Adrenal gland (tissue), 9 donors: ENCODE measurements at regions not wholly inside any gene's neighbourhood (a gene's known extent, or its start where the extent isn't known, plus 50 kb on each side); places are given as distances from the start of the nearest gene placed in this dataset.

Source experiments
- DNase-seq, 7 donors: peaks; one replicate each; pipeline ENCODE4 v3.0.0-alpha.2; 2019 to 2020
- H3K27ac ChIP-seq, 5 donors: fragments of 200-600 bp; sonication (generic) in 4 of 5; 1 replicate in 3 of 5; 2 replicates in 2 of 5; pipeline versions ENCODE4 v1.5.1 to v1.8.0; 2016 to 2020; ENCODE audit warnings: mild to moderate bottlenecking in 1 of 5
- H3K27me3 ChIP-seq: fragments of 200-600 bp; 2 replicates; pipeline ENCODE4 v1.8.0; 2021
- H3K36me3 ChIP-seq, 2 donors: fragments of 200-600 bp; replicated peaks in 1 of 2; 1 replicate in 1 of 2; 2 replicates in 1 of 2; pipeline versions ENCODE4 v1.5.1 to v1.8.0; 2018 to 2022
- H3K4me1 ChIP-seq, 2 donors: fragments of 200-600 bp; replicated peaks in 1 of 2; 1 replicate in 1 of 2; 2 replicates in 1 of 2; pipeline versions ENCODE4 v1.5.1 to v1.8.0; 2018 to 2021
- H3K4me3 ChIP-seq, 4 donors: fragments of 200-600 bp; sonication (generic) in 3 of 4; one replicate each; pipeline ENCODE4 v1.5.1; 2016 to 2018
- H3K9me3 ChIP-seq, 3 donors: fragments of 200-600 bp; sonication (generic) in 1 of 3; replicated peaks in 1 of 3; 1 replicate in 2 of 3; 2 replicates in 1 of 3; pipeline versions ENCODE4 v1.5.1 to v1.8.0; 2016 to 2021
- POLR2A ChIP-seq, 2 donors: fragments of 450-650 bp; IDR thresholded peaks; one replicate each; pipeline ENCODE4 v1.6.1; 2017; ENCODE audit warnings: antibody characterized with exemption in 2 of 2, mild to moderate bottlenecking in 2 of 2, moderate library complexity in 1 of 2
- WGBS, 4 donors: extraction: QIAGEN DNeasy Blood & Tissue Kit in 2 of 4; methylation state at CpG; one replicate each; pipeline versions ENCODE4 v1.1.5 to v1.1.7; 2013 to 2017; 5-methylcytosine and 5-hydroxymethylcytosine counted together
- intact Hi-C, 2 donors: fragments of 100-400 bp; cut with DNase I; formaldehyde crosslinking; loops; one replicate each; pipeline versions ENCODE4 v1.14.1 to v1.15.0; 2022 to 2023
- TF ChIP-seq, protein P1 (sequence below), 6 experiments: fragments of 450-650 bp in 4 of 6; fragments of 200-600 bp in 2 of 6; sonication (generic) in 1 of 6; IDR thresholded peaks; 1 replicate in 5 of 6; 2 replicates in 1 of 6; pipeline versions ENCODE4 v1.5.1 to v1.8.0; 2016 to 2021; ENCODE audit warnings: antibody characterized with exemption in 6 of 6, mild to moderate bottlenecking in 2 of 6, moderate library complexity in 1 of 6
- donor health status: healthy with polysubstance abuse.
- donor health status: Bipolar disorder and iron deficiency.
- donor health status: DM: yes; HTN: yes; CAD: no.
- donor health status: DM: no; HTN: no; CAD: no.
- donor health status: DM: no; HTN: no; CAD: no.

DNA sequence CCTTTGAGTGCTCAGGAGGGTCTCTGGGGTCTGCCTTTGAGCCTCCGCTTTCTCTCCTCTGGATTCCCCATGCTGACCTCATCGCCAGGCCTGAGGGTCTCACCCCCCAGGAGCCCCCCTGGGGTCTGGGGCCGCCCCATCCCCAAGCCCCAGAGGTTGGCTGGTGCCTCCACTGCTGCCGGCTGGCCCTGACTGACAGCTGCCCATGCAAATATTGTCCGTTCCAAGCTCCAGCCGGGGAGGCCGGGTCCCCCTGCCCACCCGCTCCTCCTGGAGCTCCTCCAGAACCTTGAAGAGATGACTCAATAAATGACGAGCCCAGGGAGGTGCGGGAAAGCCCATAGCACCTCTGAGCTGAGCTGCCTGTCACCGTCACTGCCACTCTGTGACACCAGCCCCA, 173.8 kb downstream of the RBFOX3 start:
- intact Hi-C loops, result no loop called here
- 53 to 78% (median 61%) methylated on average over 3 to 11 of the region's 11 CpGs for WGBS, 4 donors
- peaks cover 6% of the 10 kb centered on the region for H3K27me3 ChIP-seq

DNA sequence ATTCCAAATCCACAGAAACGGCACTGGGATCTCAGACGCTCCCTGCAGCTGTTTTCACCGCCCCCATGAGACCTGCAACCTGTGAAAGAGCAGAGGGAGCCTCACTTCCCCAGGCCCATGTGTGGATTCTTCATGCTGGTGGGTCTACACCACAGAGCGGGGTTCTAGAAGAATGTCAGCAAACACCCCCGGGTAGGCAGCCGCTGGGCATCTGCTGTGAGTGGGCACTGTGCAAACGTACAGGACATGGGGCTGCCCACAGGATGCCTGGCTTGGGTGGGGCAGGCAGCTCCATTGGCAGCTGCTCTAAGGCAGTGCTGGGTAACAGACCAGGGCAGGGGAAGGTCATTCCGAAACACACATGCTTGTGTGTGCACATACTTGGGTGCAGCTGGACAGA, 174.9 kb downstream of the RBFOX3 start:
- no peak overlapping the region for H3K4me3 ChIP-seq
- H3K27ac ChIP-seq, result no peak overlapping the region
- no peaks in the 10 kb centered on the region for H3K36me3 ChIP-seq
- intact Hi-C loops, result no loop called here
- TF ChIP-seq POLR2A (IDR thresholded peaks at IDR 0.05), result no peak
- TF ChIP-seq, protein P1, sequence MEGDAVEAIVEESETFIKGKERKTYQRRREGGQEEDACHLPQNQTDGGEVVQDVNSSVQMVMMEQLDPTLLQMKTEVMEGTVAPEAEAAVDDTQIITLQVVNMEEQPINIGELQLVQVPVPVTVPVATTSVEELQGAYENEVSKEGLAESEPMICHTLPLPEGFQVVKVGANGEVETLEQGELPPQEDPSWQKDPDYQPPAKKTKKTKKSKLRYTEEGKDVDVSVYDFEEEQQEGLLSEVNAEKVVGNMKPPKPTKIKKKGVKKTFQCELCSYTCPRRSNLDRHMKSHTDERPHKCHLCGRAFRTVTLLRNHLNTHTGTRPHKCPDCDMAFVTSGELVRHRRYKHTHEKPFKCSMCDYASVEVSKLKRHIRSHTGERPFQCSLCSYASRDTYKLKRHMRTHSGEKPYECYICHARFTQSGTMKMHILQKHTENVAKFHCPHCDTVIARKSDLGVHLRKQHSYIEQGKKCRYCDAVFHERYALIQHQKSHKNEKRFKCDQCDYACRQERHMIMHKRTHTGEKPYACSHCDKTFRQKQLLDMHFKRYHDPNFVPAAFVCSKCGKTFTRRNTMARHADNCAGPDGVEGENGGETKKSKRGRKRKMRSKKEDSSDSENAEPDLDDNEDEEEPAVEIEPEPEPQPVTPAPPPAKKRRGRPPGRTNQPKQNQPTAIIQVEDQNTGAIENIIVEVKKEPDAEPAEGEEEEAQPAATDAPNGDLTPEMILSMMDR (IDR thresholded peaks at IDR 0.05), result no peak
- peaks cover 6% of the 10 kb centered on the region for H3K27me3 ChIP-seq
- no peak for DNase-seq
- H3K4me1 ChIP-seq, result no peaks in the 10 kb centered on the region
- 71 to 85% (median 81%) methylated on average over 4 to 8 of the region's 8 CpGs for whole genome bisulfite sequencing, 4 donors
- H3K9me3 ChIP-seq, result no peaks in the 10 kb centered on the region

More for the DNA sequence above, 173.8 kb downstream of the RBFOX3 start:
- no peak for TF ChIP-seq POLR2A (IDR thresholded peaks at IDR 0.05)
- TF ChIP-seq, protein P1 (IDR thresholded peaks at IDR 0.05), result no peak
- Histone ChIP-seq H3K36me3 (no peaks in the 10 kb centered on the region), H3K27ac (no peak overlapping the region), H3K4me3 (no peak overlapping the region), H3K9me3 (no peaks in the 10 kb centered on the region), H3K4me1 (no peaks in the 10 kb centered on the region)
- no peak for DNase-seq

DNA sequence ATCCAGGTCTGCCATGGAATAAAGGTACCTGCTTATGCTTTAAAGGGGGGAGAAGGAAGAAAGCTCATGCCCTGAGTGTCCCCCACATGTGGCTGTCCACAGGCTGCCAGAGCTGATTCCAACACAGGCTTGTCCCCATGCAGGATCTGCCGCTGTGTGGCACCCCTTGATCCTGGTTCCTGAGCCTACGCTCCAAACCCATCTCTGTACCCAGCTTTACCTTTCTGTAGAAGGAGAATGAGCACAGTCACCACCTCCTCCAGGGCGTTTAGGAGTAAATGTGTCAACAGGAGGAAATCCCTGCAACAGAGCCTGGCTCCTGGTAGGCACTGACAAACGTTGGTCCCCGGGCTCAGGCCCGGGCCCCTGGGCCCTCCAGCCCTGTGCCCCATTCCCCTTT, 175.6 kb downstream of the RBFOX3 start:
- Histone ChIP-seq H3K9me3 (no peaks in the 10 kb centered on the region), H3K4me1 (no peaks in the 10 kb centered on the region), H3K27me3 (peaks cover 6% of the 10 kb centered on the region), H3K27ac (no peak overlapping the region), H3K4me3 (no peak overlapping the region), H3K36me3 (no peaks in the 10 kb centered on the region)
- TF ChIP-seq, protein P1 (IDR thresholded peaks at IDR 0.05), result no peak
- no peak for TF ChIP-seq POLR2A (IDR thresholded peaks at IDR 0.05)
- 74 to 82% (median 76%) methylated on average over 6 of the region's 6 CpGs for WGBS, 4 donors
- no peak for DNase-seq
- intact Hi-C loops, result no loop called here

DNA sequence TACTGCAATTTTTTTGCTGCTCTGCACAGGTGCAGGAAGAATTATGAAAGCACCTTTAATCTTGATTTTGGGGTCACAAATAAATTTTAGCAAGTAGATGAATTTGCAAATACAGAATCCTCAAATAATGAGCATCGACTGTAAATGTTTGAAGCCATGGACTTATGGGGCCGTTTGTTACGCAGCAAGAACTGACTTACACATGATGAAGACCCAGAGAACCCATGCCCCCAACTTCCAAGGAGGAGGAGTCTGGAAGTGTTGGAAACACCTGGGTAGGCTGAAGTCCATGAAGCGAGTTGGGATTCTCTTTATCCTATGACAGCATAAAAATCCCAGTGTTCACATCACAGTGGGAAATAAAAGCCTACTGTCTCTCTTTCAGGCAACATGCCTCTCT, 176.6 kb downstream of the RBFOX3 start:
- intact Hi-C loops, result no loop called here
- Histone ChIP-seq H3K4me1 (no peaks in the 10 kb centered on the region), H3K36me3 (no peaks in the 10 kb centered on the region), H3K4me3 (no peak overlapping the region), H3K9me3 (no peaks in the 10 kb centered on the region), H3K27ac (no peak overlapping the region), H3K27me3 (peaks cover 6% of the 10 kb centered on the region)
- TF ChIP-seq, protein P1 (IDR thresholded peaks at IDR 0.05), result no peak
- TF ChIP-seq POLR2A (IDR thresholded peaks at IDR 0.05), result no peak
- no peak for DNase-seq
- WGBS, 4 donors, result 77 to 95% (median 89%) methylated on average over 4 of the region's 4 CpGs
